IMR-90 (cell line): ENCODE measurements at regions not wholly inside any gene's neighbourhood (a gene's known extent, or its start where the extent isn't known, plus 50 kb on each side); places are given as distances from the start of the nearest gene placed in this dataset.

Source experiments
- ATAC-seq: fragments of 200-7000 bp; cut with Tn5 transposase; 2 replicates; pipeline ENCODE4 v1.9.1; 2020; ENCODE audit warnings: low read depth, mild to moderate bottlenecking, moderate library complexity
- BruUV-seq: library from RNA; stranded (reverse); fragments of 400-500 nt; replicated peaks from 2 replicates; lab custom pipeline; 2021; lab: Mats Ljungman, UMichigan
- CTCF ChIA-PET: fragments of 300-600 bp; formaldehyde crosslinking; extraction: SDS; loops from one replicate; lab custom pipeline; 2021; ENCODE audit warnings: antibody characterized with exemption; lab: Yijun Ruan, JAX
- POLR2A ChIA-PET: fragments of 300-600 bp; sonication (Branson Sonifier 250); formaldehyde crosslinking; loops from one replicate; lab custom pipeline; 2022; ENCODE audit warnings: antibody characterized with exemption; ENCODE audit not compliant: unreplicated experiment; lab: Charles Lee
- DNase-seq: peaks from one replicate; pipeline ENCODE4 v3.0.0; 2013
- H2AFZ ChIP-seq: replicated peaks from 2 replicates; pipeline ENCODE3; 2013; ENCODE audit warnings: low read length, mild to moderate bottlenecking; ENCODE audit not compliant: poor library complexity
- H2AK5ac ChIP-seq: 2 replicates; pipeline ENCODE4 v1.6.1; 2013; ENCODE audit warnings: low read depth, low read length, inconsistent platforms
- H2AK9ac ChIP-seq: replicated peaks from 2 replicates; pipeline ENCODE3; 2013; ENCODE audit warnings: mild to moderate bottlenecking, low read depth, low read length, moderate library complexity; ENCODE audit not compliant: poor library complexity
- H2BK120ac ChIP-seq: 2 replicates; pipeline ENCODE4 v1.6.1; 2013; ENCODE audit warnings: low read depth, low read length, inconsistent platforms
- H2BK15ac ChIP-seq: 3 replicates; pipeline ENCODE4 v1.6.1; 2013; ENCODE audit warnings: low read depth, low read length, inconsistent platforms
- H2BK20ac ChIP-seq: 2 replicates; pipeline ENCODE4 v1.6.1; 2013; ENCODE audit warnings: low read depth, mild to moderate bottlenecking, inconsistent platforms, low read length, moderate library complexity
- H2BK5ac ChIP-seq: 2 replicates; pipeline ENCODE4 v1.6.1; 2013; ENCODE audit warnings: mild to moderate bottlenecking, low read depth, low read length, inconsistent platforms; ENCODE audit not compliant: poor library complexity, severe bottlenecking
- H3K14ac ChIP-seq: replicated peaks from 2 replicates; pipeline ENCODE4 v1.6.1; 2013; ENCODE audit warnings: low read depth, low read length, inconsistent platforms
- H3K18ac ChIP-seq: 2 replicates; pipeline ENCODE4 v1.6.1; 2013; ENCODE audit warnings: low read depth, low read length, control low read depth
- H3K23ac ChIP-seq: 2 replicates; pipeline ENCODE4 v1.6.1; 2013; ENCODE audit warnings: low read depth, low read length, inconsistent platforms
- H3K27ac ChIP-seq: 2 replicates; pipeline ENCODE4 v1.5.1; 2013; ENCODE audit warnings: mild to moderate bottlenecking, control low read depth, low read length; ENCODE audit not compliant: insufficient read depth
- H3K27me3 ChIP-seq: 2 replicates; pipeline ENCODE4 v1.6.1; 2013; ENCODE audit warnings: low read length; ENCODE audit not compliant: control insufficient read depth, insufficient read depth
- H3K36me3 ChIP-seq: 2 replicates; pipeline ENCODE4 v1.6.1; 2013; ENCODE audit warnings: low read length, mixed read lengths; ENCODE audit not compliant: control insufficient read depth, insufficient read depth
- H3K4ac ChIP-seq: 2 replicates; pipeline ENCODE4 v1.6.1; 2013; ENCODE audit warnings: low read depth, low read length, inconsistent platforms
- H3K4me1 ChIP-seq: 2 replicates; pipeline ENCODE4 v1.6.1; 2013; ENCODE audit warnings: low read length, mixed read lengths; ENCODE audit not compliant: control insufficient read depth, insufficient read depth
- H3K4me2 ChIP-seq: 2 replicates; pipeline ENCODE4 v1.6.1; 2013; ENCODE audit warnings: low read depth, mild to moderate bottlenecking, control low read depth, low read length, moderate library complexity
- H3K4me3 ChIP-seq: 2 replicates; pipeline ENCODE4 v1.5.1; 2013; ENCODE audit warnings: low read depth, mild to moderate bottlenecking, control low read depth, low read length, moderate library complexity; ENCODE audit not compliant: insufficient read depth
- H3K56ac ChIP-seq: 2 replicates; pipeline ENCODE4 v1.6.1; 2013; ENCODE audit warnings: low read length, inconsistent platforms; ENCODE audit not compliant: insufficient read depth; ENCODE audit errors: extremely low read depth
- H3K79me1 ChIP-seq, 2 experiments: 2 replicates each; pipeline ENCODE4 v1.6.1; 2013; ENCODE audit warnings: low read length in 2 of 2, inconsistent platforms in 1 of 2, low read depth in 1 of 2
- H3K9ac ChIP-seq: 2 replicates; pipeline ENCODE4 v1.6.1; 2013; ENCODE audit warnings: low read depth, low read length, control low read depth
- H3K9me1 ChIP-seq: 2 replicates; pipeline ENCODE4 v1.6.1; 2013; ENCODE audit warnings: low read length, inconsistent platforms; ENCODE audit not compliant: insufficient read depth
- H3K9me3 ChIP-seq: 2 replicates; pipeline ENCODE4 v1.6.1; 2013; ENCODE audit warnings: low read length; ENCODE audit not compliant: control insufficient read depth, insufficient read depth
- H4K20me1 ChIP-seq: 2 replicates; pipeline ENCODE4 v1.6.1; 2013; ENCODE audit warnings: low read length, inconsistent platforms; ENCODE audit not compliant: insufficient read depth
- H4K5ac ChIP-seq: 2 replicates; pipeline ENCODE4 v1.6.1; 2013; ENCODE audit warnings: mild to moderate bottlenecking, low read depth, low read length, control low read depth
- H4K8ac ChIP-seq, 2 experiments: 2 replicates each; pipeline ENCODE4 v1.6.1; 2013; ENCODE audit warnings: low read depth in 2 of 2, low read length in 2 of 2, control low read depth in 1 of 2, inconsistent platforms in 1 of 2
- H4K91ac ChIP-seq: 2 replicates; pipeline ENCODE4 v1.6.1; 2013; ENCODE audit warnings: low read depth, low read length, inconsistent platforms; ENCODE audit not compliant: insufficient read depth
- CHD1 ChIP-seq: IDR thresholded peaks from 2 replicates; pipeline ENCODE4 v1.6.1; 2012; ENCODE audit warnings: low read depth, low read length, improper control_type of control experiment
- ELK1 ChIP-seq: fragments of 150-350 bp; IDR thresholded peaks from 2 replicates; pipeline ENCODE4 v1.6.1; 2016; ENCODE audit warnings: low read depth, mild to moderate bottlenecking, low read length, moderate library complexity, borderline replicate concordance
- FOS ChIP-seq: fragments of 150-350 bp; IDR thresholded peaks from 2 replicates; pipeline ENCODE4 v1.6.1; 2016; ENCODE audit warnings: low read depth, low read length
- MXI1 ChIP-seq: IDR thresholded peaks from 2 replicates; pipeline ENCODE4 v1.6.1; 2012; ENCODE audit warnings: low read depth, mild to moderate bottlenecking, low read length, moderate library complexity, borderline replicate concordance
- NFE2L2 ChIP-seq: fragments of 150-350 bp; IDR thresholded peaks from 2 replicates; pipeline ENCODE4 v1.6.1; 2016; ENCODE audit warnings: low read depth, mild to moderate bottlenecking, low read length
- POLR2A ChIP-seq: IDR thresholded peaks from 2 replicates; pipeline ENCODE4 v1.6.1; 2012; ENCODE audit warnings: mild to moderate bottlenecking, low read depth, low read length
- RAD21 ChIP-seq: IDR thresholded peaks from 2 replicates; pipeline ENCODE4 v1.6.1; 2012; ENCODE audit warnings: low read length, improper control_type of control experiment
- WGBS, 2 experiments: methylation state at CpG; one replicate each; pipeline versions ENCODE4 v1.1.5 to v1.1.7; 2013; ENCODE audit warnings: missing lambda C conversion rate in 2 of 2; ENCODE audit not compliant: insufficient read length in 1 of 2; ENCODE audit errors: extremely low coverage in 2 of 2; 5-methylcytosine and 5-hydroxymethylcytosine counted together
- dilution Hi-C: fragments of 300-500 bp; cut with HindIII; formaldehyde crosslinking; loops from one replicate; pipeline ENCODE4 v1.14.3; 2018; ENCODE audit warnings: low sequenced_read_pairs; ENCODE audit not compliant: unreplicated experiment
- in situ Hi-C: fragments of 300-500 bp; cut with MboI; formaldehyde crosslinking; loops from 3 replicates; pipeline ENCODE4 v1.14.3; 2019; ENCODE audit warnings: low sequenced_read_pairs, inconsistent platforms, mixed read lengths
- intact Hi-C: fragments of 100-400 bp; cut with micrococcal nuclease; formaldehyde crosslinking; loops from 2 replicates; pipeline ENCODE4 v1.10.0; 2022

GRCh38 chr7:7098280-7098818 is 84.0 kb upstream of the C1GALT1 start:
- POLR2A ChIA-PET: no interaction called here
- Histone ChIP-seq H2AK9ac (no peak overlapping the region), H3K14ac (no peak overlapping the region), H3K4me1 (peaks cover 2% of the 10 kb centered on the region; the same call in 1 of the 2 replicates), H3K18ac (no peak overlapping the region), H3K56ac (no peak overlapping the region), H3K23ac (no peak overlapping the region), H2BK120ac (no peak overlapping the region), H3K4ac (no peak overlapping the region), H3K9ac (no peak overlapping the region), H3K4me3 (no peak overlapping the region), H4K5ac (no peak overlapping the region), H2AFZ (no peak overlapping the region), H3K27ac (no peak overlapping the region), H4K8ac (no peak overlapping the region), H2BK15ac (no peak overlapping the region), H4K20me1 (no peaks in the 10 kb centered on the region), H3K4me2 (no peak overlapping the region), H2BK20ac (no peak overlapping the region), H3K9me3 (no peaks in the 10 kb centered on the region), H3K79me1 (no peaks in the 10 kb centered on the region), H3K36me3 (no peaks in the 10 kb centered on the region), H2BK5ac (no peak overlapping the region), H3K9me1 (no peaks in the 10 kb centered on the region), H4K91ac (no peak overlapping the region), H2AK5ac (no peak overlapping the region), H3K27me3 (no peaks in the 10 kb centered on the region)
- in situ Hi-C loops (no loop called here), intact Hi-C loops (loop anchor here (10.0 kb wide), 1 partner anchor 976 kb away; no protein-coding TSS in a partner anchor), dilution Hi-C loops (no loop called here)
- TF ChIP-seq MXI1 (no peak), POLR2A (no peak), ELK1 (no peak), FOS (no peak), RAD21 (no peak), NFE2L2 (no peak), CHD1 (no peak)
- DNase-seq (no peak), ATAC-seq (no peak)
- CTCF ChIA-PET: no interaction called here
- BruUV-seq: no TSS peak
- no CpG with 5 or more reads among the region's 1 CpG for WGBS, 2 experiments
